Calu3 (cell line): ENCODE measurements at regions not wholly inside any gene's neighbourhood (a gene's known extent, or its start where the extent isn't known, plus 50 kb on each side); places are given as distances from the start of the nearest gene placed in this dataset.

Experiments
- BruUV-seq: library from RNA; stranded (reverse); fragments of 400-500 nt; replicated peaks from 2 replicates; lab custom pipeline; 2021; lab: Mats Ljungman, UMichigan
- CTCF ChIA-PET: fragments of 300-600 bp; sonication (Branson Sonifier 250); formaldehyde crosslinking; loops from one replicate; lab custom pipeline; 2022; ENCODE audit warnings: antibody characterized with exemption; lab: Charles Lee
- DNase-seq: peaks from one replicate; pipeline ENCODE4 v3.0.0; 2022
- H3K27ac Mint-ChIP-seq: one replicate; pipeline ENCODE4 v1.8.0; 2022; ENCODE audit warnings: mixed read lengths; ENCODE audit not compliant: unreplicated experiment
- H3K27me3 Mint-ChIP-seq: one replicate; pipeline ENCODE4 v1.8.0; 2022; ENCODE audit warnings: mixed read lengths; ENCODE audit not compliant: unreplicated experiment
- H3K36me3 Mint-ChIP-seq: one replicate; pipeline ENCODE4 v1.8.0; 2022; ENCODE audit warnings: mild to moderate bottlenecking, moderate library complexity, mixed read lengths; ENCODE audit not compliant: insufficient read depth, unreplicated experiment
- H3K4me1 Mint-ChIP-seq: one replicate; pipeline ENCODE4 v1.8.0; 2022; ENCODE audit warnings: mild to moderate bottlenecking, low read depth, mixed read lengths; ENCODE audit not compliant: unreplicated experiment
- H3K4me3 Mint-ChIP-seq: one replicate; pipeline ENCODE4 v1.8.0; 2022; ENCODE audit warnings: mild to moderate bottlenecking, low read depth, moderate library complexity, mixed read lengths; ENCODE audit not compliant: unreplicated experiment
- H3K9me3 Mint-ChIP-seq: one replicate; pipeline ENCODE4 v1.8.0; 2022; ENCODE audit warnings: low read depth, mixed read lengths; ENCODE audit not compliant: unreplicated experiment
- CTCF ChIP-seq: fragments of 200-600 bp; IDR thresholded peaks from one replicate; pipeline ENCODE4 v1.8.0; 2022; ENCODE audit warnings: antibody characterized with exemption; ENCODE audit not compliant: unreplicated experiment
- intact Hi-C: fragments of 100-400 bp; cut with micrococcal nuclease; formaldehyde crosslinking; loops from one replicate; pipeline ENCODE4 v1.10.0; 2022; ENCODE audit not compliant: unreplicated experiment

GRCh38 chr17:69810326-69810965, 264.6 kb upstream of the KCNJ16 start:
- H3K9me3 Mint-ChIP-seq, result peaks cover 8% of the 10 kb centered on the region
- no peak overlapping the region for H3K4me3 Mint-ChIP-seq
- no peaks in the 10 kb centered on the region for H3K4me1 Mint-ChIP-seq
- no peaks in the 10 kb centered on the region for H3K27me3 Mint-ChIP-seq
- TF ChIP-seq CTCF, result no peak
- no peak for DNase-seq
- intact Hi-C loops, result no loop called here
- CTCF ChIA-PET, result interaction anchor here (0.5 kb wide), 1 partner anchor 79 kb away, joined by 4 read pairs; no protein-coding TSS in a partner anchor
- no peak overlapping the region for H3K27ac Mint-ChIP-seq
- BruUV-seq, result no TSS peak
- no peaks in the 10 kb centered on the region for H3K36me3 Mint-ChIP-seq

GRCh38 chr17:69812240-69812837, 262.7 kb upstream of the KCNJ16 start:
- H3K27me3 Mint-ChIP-seq, result no peaks in the 10 kb centered on the region
- BruUV-seq, result no TSS peak
- no peak overlapping the region for H3K4me3 Mint-ChIP-seq
- no peak for DNase-seq
- H3K27ac Mint-ChIP-seq, result no peak overlapping the region
- intact Hi-C loops, result no loop called here
- H3K9me3 Mint-ChIP-seq, result peaks cover 8% of the 10 kb centered on the region
- CTCF ChIA-PET, result no interaction called here
- no peak for TF ChIP-seq CTCF
- no peaks in the 10 kb centered on the region for H3K4me1 Mint-ChIP-seq
- no peaks in the 10 kb centered on the region for H3K36me3 Mint-ChIP-seq

- intact Hi-C loops, result no loop called here
- peaks cover 8% of the 10 kb centered on the region for H3K9me3 Mint-ChIP-seq
These were observed 261.0 kb upstream of the KCNJ16 start for GRCh38 chr17:69814031-69814430.

GRCh38 chr17:69815406-69815805, 259.6 kb upstream of the KCNJ16 start:
- no peak overlapping the region for H3K4me3 Mint-ChIP-seq
- TF ChIP-seq CTCF, result no peak
- intact Hi-C loops, result no loop called here
- BruUV-seq, result no TSS peak
- H3K27ac Mint-ChIP-seq, result no peak overlapping the region
- no peak for DNase-seq
- peaks cover 8% of the 10 kb centered on the region for H3K9me3 Mint-ChIP-seq
- CTCF ChIA-PET, result interaction anchor here (0.7 kb wide), 1 partner anchor 870 kb away, joined by 7 read pairs; no protein-coding TSS in a partner anchor
- no peaks in the 10 kb centered on the region for H3K27me3 Mint-ChIP-seq
- H3K36me3 Mint-ChIP-seq, result no peaks in the 10 kb centered on the region
- no peaks in the 10 kb centered on the region for H3K4me1 Mint-ChIP-seq

More at GRCh38 chr17:69814031-69814430, 261.0 kb upstream of the KCNJ16 start:
- H3K27ac Mint-ChIP-seq, result no peak overlapping the region
- H3K4me3 Mint-ChIP-seq, result no peak overlapping the region
- CTCF ChIA-PET, result no interaction called here
- no peaks in the 10 kb centered on the region for H3K27me3 Mint-ChIP-seq
- BruUV-seq, result no TSS peak
- DNase-seq, result no peak
- H3K36me3 Mint-ChIP-seq, result no peaks in the 10 kb centered on the region
- TF ChIP-seq CTCF, result no peak
- no peaks in the 10 kb centered on the region for H3K4me1 Mint-ChIP-seq
